SK-N-SH (cell line): ENCODE measurements at regions not wholly inside any gene's neighbourhood (a gene's known extent, or its start where the extent isn't known, plus 50 kb on each side); places are given as distances from the start of the nearest gene placed in this dataset.
"Not testable (repeated sequence)": the region's sequence is repeated elsewhere in the genome, so short reads cannot be mapped to it uniquely, and the experiment has no call there.

Source experiments
- CTCF ChIA-PET: fragments of 300-600, 350-600 bp; formaldehyde crosslinking; extraction: SDS; loops from one replicate; lab custom pipeline; 2021; lab: Yijun Ruan, JAX
- POLR2A ChIA-PET: fragments of 350-600 bp; sonication (Branson Sonifier 250); formaldehyde crosslinking; extraction: SDS; loops from one replicate; lab custom pipeline; 2020; ENCODE audit warnings: antibody characterized with exemption, inconsistent platforms; lab: Yijun Ruan, JAX
- DNase-seq: peaks from one replicate; pipeline ENCODE4 v3.0.0; 2012
- H2AFZ ChIP-seq: fragments of 200-600 bp; sonication (generic); 2 replicates; pipeline ENCODE4 v1.8.1; 2016; ENCODE audit warnings: antibody characterized with exemption, mild to moderate bottlenecking, low read depth
- H3F3A ChIP-seq: fragments of 200-600 bp; sonication (generic); replicated peaks from 2 replicates; pipeline ENCODE3; 2016; ENCODE audit warnings: antibody characterized with exemption, mild to moderate bottlenecking; ENCODE audit not compliant: insufficient read depth
- H3K27ac ChIP-seq, 2 experiments: fragments of 200-500 bp in 1 of 2; fragments of 200-600 bp in 1 of 2; sonication (Bioruptor generic) in 1 of 2; sonication (generic), shearing (Covaris generic) in 1 of 2; 2 replicates each; pipeline versions ENCODE4 v1.5.1 to v1.6.1; 2014 to 2016; ENCODE audit warnings: low read depth in 2 of 2, inconsistent platforms in 1 of 2, low read length in 1 of 2, mild to moderate bottlenecking in 1 of 2, mixed read lengths in 1 of 2
- H3K27me3 ChIP-seq: fragments of 200-600 bp; sonication (generic), shearing (Covaris generic); 2 replicates; pipeline ENCODE4 v1.6.1; 2016; ENCODE audit warnings: mixed run types; ENCODE audit not compliant: insufficient read depth
- H3K36me3 ChIP-seq, 2 experiments: fragments of 200-500 bp in 1 of 2; fragments of 200-600 bp in 1 of 2; sonication (Bioruptor generic) in 1 of 2; sonication (generic) in 1 of 2; replicated peaks in 1 of 2; 2 replicates each; pipeline versions ENCODE3 to v1.5.1; 2014 to 2016; ENCODE audit warnings: low read length in 1 of 2, mild to moderate bottlenecking in 1 of 2; ENCODE audit not compliant: insufficient read depth in 2 of 2, control insufficient read depth in 1 of 2
- H3K4me1 ChIP-seq, 2 experiments: fragments of 200-500 bp in 1 of 2; fragments of 200-600 bp in 1 of 2; sonication (Bioruptor generic) in 1 of 2; sonication (generic), shearing (Covaris generic) in 1 of 2; 2 replicates each; pipeline versions ENCODE4 v1.5.1 to v1.6.1; 2014 to 2016; ENCODE audit warnings: low read depth in 1 of 2, low read length in 1 of 2, mixed run types in 1 of 2; ENCODE audit not compliant: insufficient read depth in 2 of 2, control insufficient read depth in 1 of 2
- H3K4me2 ChIP-seq: fragments of 200-600 bp; sonication (generic), shearing (Covaris generic); 2 replicates; pipeline ENCODE4 v1.6.1; 2017; ENCODE audit warnings: mixed run types
- H3K4me3 ChIP-seq, 2 experiments: fragments of 200-500 bp in 1 of 2; fragments of 200-600 bp in 1 of 2; sonication (Bioruptor generic) in 1 of 2; sonication (generic), shearing (Covaris generic) in 1 of 2; 2 replicates each; pipeline versions ENCODE4 v1.5.1 to v1.8.1; 2014 to 2016; ENCODE audit warnings: low read depth in 2 of 2, inconsistent platforms in 1 of 2, low read length in 1 of 2, mild to moderate bottlenecking in 1 of 2, mixed read lengths in 1 of 2, moderate library complexity in 1 of 2
- H3K79me2 ChIP-seq: fragments of 200-600 bp; sonication (generic); 2 replicates; pipeline ENCODE4 v1.8.1; 2017; ENCODE audit warnings: mild to moderate bottlenecking; ENCODE audit not compliant: insufficient read depth
- H3K9ac ChIP-seq: fragments of 200-600 bp; sonication (generic); 2 replicates; pipeline ENCODE4 v1.6.1; 2017; ENCODE audit warnings: mixed run types
- H3K9me2 ChIP-seq: fragments of 200-600 bp; sonication (generic); 2 replicates; pipeline ENCODE4 v1.6.1; 2017; ENCODE audit warnings: mixed run types
- H3K9me3 ChIP-seq: fragments of 200-600 bp; sonication (generic); 2 replicates; pipeline ENCODE4 v1.6.1; 2017; ENCODE audit warnings: mixed run types, mild to moderate bottlenecking, moderate library complexity
- H4K20me1 ChIP-seq: fragments of 200-600 bp; sonication (generic); 2 replicates; pipeline ENCODE4 v1.6.1; 2017; ENCODE audit warnings: mild to moderate bottlenecking, mixed run types; ENCODE audit not compliant: insufficient read depth
- CHD2 ChIP-seq: fragments of 150-350 bp; IDR thresholded peaks from 2 replicates; pipeline ENCODE4 v1.6.1; 2018; ENCODE audit warnings: low read length; ENCODE audit not compliant: partially characterized antibody
- CTCF ChIP-seq: fragments of 200-600 bp; sonication (generic); IDR thresholded peaks from 2 replicates; pipeline ENCODE4 v1.6.1; 2017; ENCODE audit warnings: antibody characterized with exemption, mild to moderate bottlenecking, moderate library complexity
- ELF1 ChIP-seq: IDR thresholded peaks from 2 replicates; pipeline ENCODE4 v1.4.0; 2012
- EZH2phosphoT487 ChIP-seq: fragments of 200-600 bp; sonication (generic); IDR thresholded peaks from 2 replicates; pipeline ENCODE4 v1.6.1; 2017; ENCODE audit warnings: low read depth, mixed run types, mild to moderate bottlenecking, antibody characterized with exemption, moderate library complexity, borderline replicate concordance
- FOSL2 ChIP-seq: IDR thresholded peaks from 2 replicates; pipeline ENCODE4 v1.4.0; 2012; ENCODE audit warnings: low read depth, mild to moderate bottlenecking, moderate library complexity, borderline replicate concordance
- FOXJ3 ChIP-seq: sonication (generic); formaldehyde crosslinking; IDR thresholded peaks from 2 replicates; pipeline ENCODE4 v1.5.1; 2020; ENCODE audit warnings: mild to moderate bottlenecking, missing genetic modification reagents
- MAX ChIP-seq: IDR thresholded peaks from 2 replicates; pipeline ENCODE4 v1.4.0; 2012; ENCODE audit warnings: low read depth
- MXI1 ChIP-seq: IDR thresholded peaks from 2 replicates; pipeline ENCODE4 v1.6.1; 2012; ENCODE audit warnings: mild to moderate bottlenecking, low read depth, low read length, improper control_type of control experiment
- NFIC ChIP-seq: IDR thresholded peaks from 2 replicates; pipeline ENCODE4 v1.4.0; 2012; ENCODE audit warnings: borderline replicate concordance
- NRF1 ChIP-seq: IDR thresholded peaks from 2 replicates; pipeline ENCODE4 v1.6.1; 2012; ENCODE audit warnings: low read depth, mild to moderate bottlenecking, low read length
- PBX3 ChIP-seq: IDR thresholded peaks from 2 replicates; pipeline ENCODE4; 2012
- RCOR1 ChIP-seq: fragments of 150-350 bp; IDR thresholded peaks from 2 replicates; pipeline ENCODE4 v1.6.1; 2017; ENCODE audit warnings: antibody characterized with exemption, low read length
- RXRA ChIP-seq: IDR thresholded peaks from 2 replicates; pipeline ENCODE4 v1.4.0; 2012; ENCODE audit warnings: low read depth, mild to moderate bottlenecking, borderline replicate concordance
- SIN3A ChIP-seq: IDR thresholded peaks from 2 replicates; pipeline ENCODE4 v1.6.1; 2012; ENCODE audit warnings: low read depth, mild to moderate bottlenecking, low read length, moderate library complexity, borderline replicate concordance
- TAF1 ChIP-seq: IDR thresholded peaks from 2 replicates; pipeline ENCODE4 v1.6.1; 2012; ENCODE audit warnings: low read depth, mild to moderate bottlenecking, low read length, moderate library complexity, borderline replicate concordance
- TEAD4 ChIP-seq: IDR thresholded peaks from 2 replicates; pipeline ENCODE4 v1.4.0; 2012; ENCODE audit warnings: mild to moderate bottlenecking, borderline replicate concordance; ENCODE audit not compliant: insufficient read depth
- YY1 ChIP-seq: IDR thresholded peaks from 2 replicates; pipeline ENCODE4 v1.4.0; 2012; ENCODE audit warnings: low read depth, mild to moderate bottlenecking
- WGBS: methylation state at CpG from one replicate; pipeline ENCODE4 v1.1.6; 2017; ENCODE audit warnings: low lambda C conversion rate; 5-methylcytosine and 5-hydroxymethylcytosine counted together

- DNase-seq = no peak
- TF ChIP-seq FOXJ3 (CRISPR knock-in tag) = no peak
- no peak for TF ChIP-seq ELF1
- TF ChIP-seq MXI1 = no peak
- TF ChIP-seq FOSL2 = no peak
- TF ChIP-seq MAX = no peak
- TF ChIP-seq CHD2 = no peak
- Histone ChIP-seq H3F3A (no peaks in the 10 kb centered on the region), H3K4me1 (peaks cover 0 to 32% of the 10 kb centered on the region in 2 experiments; a peak in 1 of 4 replicates), H3K9me2 (no peaks in the 10 kb centered on the region), H3K79me2 (no peaks in the 10 kb centered on the region), H3K27me3 (no peaks in the 10 kb centered on the region), H3K4me2 (no peak overlapping the region), H3K36me3 (no peaks in the 10 kb centered on the region), H4K20me1 (no peaks in the 10 kb centered on the region), H2AFZ (no peak overlapping the region), H3K9ac (no peak overlapping the region), H3K9me3 (no peaks in the 10 kb centered on the region), H3K4me3 (no peak overlapping the region), H3K27ac (no peak overlapping the region)
- ChIA-PET POLR2A (no interaction called here), CTCF (interaction anchor here (0.8 kb wide), 1 partner anchor 410 kb away, joined by 4 read pairs; no protein-coding TSS in a partner anchor)
- 42% methylated on average over 5 of the region's 6 CpGs for WGBS
Observed at GRCh38 chr12:131513606-131514005, 197.3 kb upstream of the SFSWAP start.

GRCh38 chr12:131520553-131520952 lies 190.3 kb upstream of the SFSWAP start:
- H3K27ac ChIP-seq, H3K27me3 ChIP-seq, H4K20me1 ChIP-seq, H3K4me3 ChIP-seq, DNase-seq, H3K36me3 ChIP-seq, H3K4me2 ChIP-seq, H3K4me1 ChIP-seq, H2AFZ ChIP-seq, H3F3A ChIP-seq, H3K79me2 ChIP-seq, CTCF ChIA-PET, POLR2A ChIA-PET, H3K9ac ChIP-seq, H3K9me3 ChIP-seq, H3K9me2 ChIP-seq: not testable (repeated sequence)
- 28% methylated on average over 8 of the region's 8 CpGs for WGBS

- no peak overlapping the region for H3K4me2 ChIP-seq
- no peaks in the 10 kb centered on the region for H3K79me2 ChIP-seq
- H3K27ac ChIP-seq = no peak overlapping the region
- H3K4me1 ChIP-seq = no peaks in the 10 kb centered on the region
- H3F3A ChIP-seq = no peaks in the 10 kb centered on the region
- H3K27me3 ChIP-seq = no peaks in the 10 kb centered on the region
- H3K36me3 ChIP-seq = no peaks in the 10 kb centered on the region
- TF ChIP-seq ELF1 = no peak
- TF ChIP-seq SIN3A = no peak
- no peak for TF ChIP-seq PBX3
- TF ChIP-seq NFIC = no peak
- no peak for TF ChIP-seq NRF1
- TF ChIP-seq FOSL2 = no peak
- no peak for TF ChIP-seq MAX
- no peak for TF ChIP-seq EZH2phosphoT487
- TF ChIP-seq RXRA = no peak
- TF ChIP-seq TEAD4 = no peak
- TF ChIP-seq TAF1 = no peak
- no peak for TF ChIP-seq YY1
- TF ChIP-seq RCOR1 = no peak
- no peak for TF ChIP-seq CTCF
- no peak overlapping the region for H2AFZ ChIP-seq
- no peaks in the 10 kb centered on the region for H3K9me2 ChIP-seq
- no peaks in the 10 kb centered on the region for H4K20me1 ChIP-seq
- H3K4me3 ChIP-seq = no peak overlapping the region
- ChIA-PET CTCF (no interaction called here), POLR2A (no interaction called here)
- DNase-seq = no peak
- WGBS = 46% methylated on average over 6 of the region's 6 CpGs
- no peak overlapping the region for H3K9ac ChIP-seq
- H3K9me3 ChIP-seq = no peaks in the 10 kb centered on the region
Observed at GRCh38 chr12:131521326-131521725, 189.6 kb upstream of the SFSWAP start.
